ENCODE measurements at regions not wholly inside any gene's neighbourhood (a gene's known extent, or its start where the extent isn't known, plus 50 kb on each side); places are given as distances from the start of the nearest gene placed in this dataset.
A peak's percentile ranks its signal among the peaks of the same experiment; 100 is the strongest.

GRCh38 chr12:91918431-91918830 is 227.2 kb downstream of the BTG1 start:
- DNase-seq: no peak

GRCh38 chr12:91914701-91915100 is 230.9 kb downstream of the BTG1 start:
- DNase-seq: no peak

GRCh38 chr12:91913651-91914050 is 232.0 kb downstream of the BTG1 start:
- no peak for DNase-seq

GRCh38 chr12:91913124-91913523 is 232.5 kb downstream of the BTG1 start:
- no peak for DNase-seq

- no peak for DNase-seq
These were observed 233.5 kb downstream of the BTG1 start for GRCh38 chr12:91912178-91912577.

- DNase-seq: no peak
These were observed 234.7 kb downstream of the BTG1 start for GRCh38 chr12:91910871-91911388.

- no peak for DNase-seq
These were observed 242.6 kb downstream of the BTG1 start for GRCh38 chr12:91902860-91903683.

- DNase-seq: no peak
These were observed 244.1 kb downstream of the BTG1 start for GRCh38 chr12:91901381-91902074.

GRCh38 chr12:91900971-91901370 is 244.7 kb downstream of the BTG1 start:
- no peak for DNase-seq

GRCh38 chr12:91899056-91899455 is 246.6 kb downstream of the BTG1 start:
- no peak for DNase-seq

GRCh38 chr12:91897025-91897515 is 248.6 kb downstream of the BTG1 start:
- no peak for DNase-seq

- DNase-seq: peak; percentile 38
These were observed 249.2 kb downstream of the BTG1 start for GRCh38 chr12:91896286-91897024.

- DNase-seq: no peak
These were observed 250.7 kb downstream of the BTG1 start for GRCh38 chr12:91894911-91895310.

GRCh38 chr12:91893476-91893875 is 252.2 kb downstream of the BTG1 start:
- no peak for DNase-seq

- DNase-seq: no peak
These were observed 253.4 kb downstream of the BTG1 start for GRCh38 chr12:91892081-91892855.

- no peak for DNase-seq
These were observed 254.9 kb downstream of the BTG1 start for GRCh38 chr12:91890742-91891141.

- DNase-seq: no peak
These were observed 255.7 kb downstream of the BTG1 start for GRCh38 chr12:91889910-91890309.

GRCh38 chr12:91889059-91889458 is 256.6 kb downstream of the BTG1 start:
- no peak for DNase-seq

- no peak for DNase-seq
These were observed 257.7 kb downstream of the BTG1 start for GRCh38 chr12:91887957-91888356.

- DNase-seq: no peak
These were observed 259.6 kb downstream of the BTG1 start for GRCh38 chr12:91885851-91886731.

GRCh38 chr12:91884230-91884629 is 261.4 kb downstream of the BTG1 start:
- DNase-seq: no peak
